SKM-1 treated with dmso at 0.1 percent for 144 hours (cell line): ENCODE measurements at regions not wholly inside any gene's neighbourhood (a gene's known extent, or its start where the extent isn't known, plus 50 kb on each side); places are given as distances from the start of the nearest gene placed in this dataset.

ENCODE experiments used
- DNase-seq: peaks from one replicate; lab custom pipeline; 2025; ENCODE audit not compliant: unreplicated experiment; lab: John Stamatoyannopoulos, UW

DNA sequence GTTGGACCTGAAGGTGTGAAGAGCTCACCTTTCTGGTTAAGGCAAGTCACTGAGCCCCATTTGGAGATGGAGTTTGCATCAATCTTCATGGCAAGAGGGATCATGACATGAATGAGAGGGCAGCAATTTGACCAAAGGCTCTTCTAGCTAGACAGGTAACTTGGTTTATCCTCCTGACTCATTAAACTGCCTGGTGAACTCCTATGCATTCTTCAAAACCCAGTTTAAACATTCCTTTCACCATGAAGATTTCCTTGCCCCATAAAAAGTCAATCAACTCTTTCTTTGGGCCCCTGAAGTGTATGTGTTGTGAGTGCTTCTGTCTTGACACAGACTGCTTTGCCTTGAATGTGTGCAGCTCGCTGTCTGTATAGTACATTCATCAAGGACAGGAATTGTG, 120.0 kb upstream of the FOXF1 start:
- no peak for DNase-seq

DNA sequence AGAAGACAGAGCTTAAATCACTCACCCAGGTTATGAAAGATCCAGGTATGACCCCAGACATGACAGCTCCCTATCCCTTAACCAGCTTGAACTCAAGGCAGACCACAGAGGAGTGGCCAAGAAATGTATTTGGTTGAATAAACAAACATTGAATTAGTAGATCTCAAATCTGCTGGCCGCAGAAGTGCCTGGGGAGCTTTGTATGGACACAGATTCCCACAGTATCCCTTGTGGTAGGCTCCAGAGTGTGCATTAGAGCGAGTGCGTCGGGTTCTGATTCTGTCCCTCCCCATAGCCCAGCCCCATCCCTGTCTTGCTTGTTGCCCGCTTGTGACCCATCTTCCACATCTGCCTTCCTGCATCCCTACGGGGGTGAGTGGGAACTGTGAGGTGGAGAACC, 118.8 kb upstream of the FOXF1 start:
- no peak for DNase-seq

DNA sequence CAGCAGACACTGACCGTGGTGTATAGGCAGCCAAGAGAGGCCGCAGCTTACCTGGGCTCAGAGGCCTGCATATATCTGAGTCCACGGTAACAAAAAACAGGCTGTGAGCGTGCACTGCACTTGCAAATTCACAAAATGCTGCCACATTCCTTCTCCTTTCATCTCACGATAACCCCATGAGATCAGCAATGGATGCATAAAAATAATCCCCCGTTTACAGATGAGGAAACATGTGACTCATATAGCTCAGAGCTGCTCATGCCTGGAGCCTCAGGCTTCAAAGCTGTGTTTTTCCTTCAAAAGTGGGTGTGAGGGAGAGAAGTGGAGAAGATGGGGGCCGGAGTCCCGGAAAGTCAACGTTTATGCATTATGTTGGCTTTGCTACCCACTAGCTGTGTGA, 118.3 kb upstream of the FOXF1 start:
- DNase-seq = no peak

DNA sequence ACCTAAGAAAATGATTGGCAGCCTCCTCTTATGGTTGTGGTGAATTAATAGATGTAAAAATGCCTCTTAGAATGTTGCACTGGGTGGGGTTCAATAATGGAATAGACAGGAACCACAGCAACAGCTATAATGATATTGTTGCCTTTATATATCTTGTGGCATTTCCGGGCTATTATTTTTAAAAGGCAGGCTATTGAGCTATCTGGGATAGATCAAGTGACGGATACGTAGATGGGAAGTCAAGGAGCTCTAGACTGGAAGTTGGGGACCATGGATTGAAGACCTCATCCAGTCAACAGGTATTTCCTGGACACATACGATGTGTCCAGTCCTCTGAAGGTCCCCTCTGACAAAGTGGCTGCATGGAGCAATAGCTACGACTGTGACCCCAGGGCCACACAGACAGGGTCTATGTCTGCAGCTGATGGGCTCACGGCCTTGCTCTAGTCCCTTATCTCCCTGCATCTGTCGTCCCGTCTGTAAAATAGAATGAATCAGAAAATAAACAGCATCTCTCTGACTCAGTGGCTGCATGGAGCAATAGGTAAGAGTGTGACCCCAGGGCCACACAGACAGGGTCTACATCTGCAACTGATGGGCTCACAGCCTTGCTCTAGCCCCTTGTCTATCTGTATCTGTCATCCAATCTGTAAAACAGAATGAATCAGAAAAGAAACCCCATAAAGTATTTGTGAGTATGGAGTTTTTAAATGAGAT, 117.7 kb upstream of the FOXF1 start:
- DNase-seq = no peak

DNA sequence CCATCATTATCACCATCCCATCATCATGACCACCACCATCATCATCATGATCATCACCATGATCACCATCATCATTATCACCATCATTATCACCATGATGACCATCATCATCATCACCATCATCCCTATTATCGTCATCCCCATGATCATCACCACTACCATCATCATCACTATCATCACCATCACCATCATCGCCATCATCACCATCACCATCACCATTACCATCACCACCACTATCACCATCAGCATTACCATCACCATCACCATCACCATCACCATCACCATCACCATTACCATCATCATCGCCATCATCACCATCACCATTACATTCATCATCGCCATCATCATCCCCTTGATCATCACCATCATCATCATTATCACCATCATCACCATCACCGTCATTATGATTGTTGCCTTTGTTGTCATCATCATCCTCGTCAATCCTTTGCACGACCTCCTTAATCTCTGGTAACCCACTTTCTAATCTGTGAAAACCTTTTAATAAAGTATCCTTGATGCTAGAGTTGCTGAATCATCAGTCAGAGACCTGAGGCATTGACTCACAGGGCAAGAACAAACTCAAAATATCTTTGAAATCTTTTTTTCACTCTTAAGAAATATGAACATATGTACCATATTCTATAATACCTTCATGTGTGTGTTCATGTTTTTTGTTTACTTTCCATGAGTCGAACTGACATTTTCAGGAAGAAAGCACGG, 116.3 kb upstream of the FOXF1 start:
- DNase-seq = no peak

DNA sequence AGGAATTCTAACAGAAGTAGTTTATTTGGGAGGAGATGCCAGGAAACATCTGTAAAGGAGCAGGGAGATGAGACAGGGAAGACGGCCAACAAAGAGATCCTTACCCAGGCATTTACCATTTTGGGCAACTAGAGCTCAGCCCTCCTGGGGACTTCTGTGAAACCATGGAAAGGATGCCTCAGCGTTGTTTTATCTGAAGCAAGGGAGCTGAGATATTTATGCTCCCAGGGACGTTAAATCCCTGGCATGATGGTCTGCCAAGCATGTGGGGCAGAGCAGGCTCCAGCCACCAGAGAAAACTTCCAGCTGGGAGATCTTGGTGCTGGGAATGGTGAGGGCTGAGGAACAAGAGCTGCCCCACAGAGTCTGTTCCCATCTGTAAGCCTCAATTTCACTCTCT, 114.8 kb upstream of the FOXF1 start:
- DNase-seq = no peak

DNA sequence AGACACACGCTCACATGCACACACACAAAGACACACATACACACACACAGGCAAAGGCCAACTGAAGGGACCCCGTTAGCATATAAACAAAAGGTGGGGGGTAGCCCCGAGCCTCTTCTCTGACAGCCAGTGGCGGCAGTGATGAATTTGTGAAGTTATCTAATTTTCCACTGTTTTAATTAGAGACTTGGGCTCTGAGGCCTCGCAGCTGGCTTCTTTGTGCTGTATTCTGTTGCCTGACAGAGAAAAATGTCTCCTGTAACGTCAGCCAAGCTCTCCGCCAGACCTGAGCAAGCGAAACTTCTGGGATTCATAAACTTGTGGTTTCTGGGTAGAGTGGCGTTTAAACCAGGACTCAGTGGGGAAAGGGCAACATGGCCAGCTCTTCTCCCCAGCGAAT, 113.9 kb upstream of the FOXF1 start:
- no peak for DNase-seq

DNA sequence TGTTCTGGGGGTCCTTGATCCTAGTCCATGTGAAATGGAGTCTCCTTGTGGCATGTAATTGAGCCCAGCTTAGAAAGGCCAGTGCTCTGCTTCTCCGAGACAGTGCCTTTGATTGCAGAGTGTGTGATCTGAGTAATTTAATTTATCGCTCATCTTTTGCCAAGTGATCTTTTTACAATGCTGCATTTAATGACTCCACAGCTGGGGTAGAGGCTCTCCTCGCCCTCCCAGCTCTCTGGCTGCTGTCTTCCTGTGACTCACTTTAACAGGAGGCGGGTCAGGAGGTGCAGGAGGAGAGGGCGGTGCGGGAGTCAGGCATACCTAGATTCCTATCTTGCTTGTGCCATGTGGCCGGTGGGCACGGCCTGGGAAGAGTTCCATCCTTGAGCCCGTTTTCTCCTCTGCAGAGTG, 113.4 kb upstream of the FOXF1 start:
- DNase-seq = no peak

DNA sequence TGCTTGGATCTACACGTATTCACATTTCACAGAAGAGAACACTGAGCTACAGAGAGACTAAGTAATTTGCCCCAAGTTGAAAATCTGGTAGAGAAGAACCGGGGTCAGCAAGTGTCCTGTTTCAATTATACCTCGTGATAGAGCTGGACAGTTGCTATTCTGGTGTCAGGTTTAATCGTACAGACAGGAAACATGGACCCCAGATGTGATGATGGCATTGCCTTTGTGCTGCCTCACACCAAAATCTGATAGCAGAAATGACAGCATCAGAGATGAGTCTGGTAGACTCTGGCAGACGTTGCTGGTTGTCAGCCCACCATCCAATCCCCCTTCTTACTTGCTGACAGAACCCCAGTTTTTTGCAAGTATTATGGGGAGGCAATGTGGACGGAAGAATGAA, 112.1 kb upstream of the FOXF1 start:
- no peak for DNase-seq

DNA sequence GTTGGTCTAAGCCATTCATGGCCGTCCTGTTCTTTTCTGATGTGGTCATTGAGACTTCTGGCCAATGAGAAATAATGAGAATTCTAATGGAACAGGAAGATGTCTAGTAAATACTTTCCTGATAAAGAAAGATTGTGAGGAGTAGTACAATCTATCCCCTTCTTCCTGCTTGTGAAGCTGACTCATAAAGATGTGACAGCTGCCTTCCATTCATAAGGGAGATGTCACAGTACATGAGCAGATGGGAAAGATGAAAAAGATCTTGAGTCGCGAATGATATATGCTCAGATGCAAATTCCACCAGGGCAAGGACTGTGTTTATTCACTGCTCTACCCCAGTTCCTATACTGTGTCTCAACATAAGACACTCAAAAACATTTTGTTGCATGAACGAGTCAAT, 111.7 kb upstream of the FOXF1 start:
- DNase-seq = no peak

DNA sequence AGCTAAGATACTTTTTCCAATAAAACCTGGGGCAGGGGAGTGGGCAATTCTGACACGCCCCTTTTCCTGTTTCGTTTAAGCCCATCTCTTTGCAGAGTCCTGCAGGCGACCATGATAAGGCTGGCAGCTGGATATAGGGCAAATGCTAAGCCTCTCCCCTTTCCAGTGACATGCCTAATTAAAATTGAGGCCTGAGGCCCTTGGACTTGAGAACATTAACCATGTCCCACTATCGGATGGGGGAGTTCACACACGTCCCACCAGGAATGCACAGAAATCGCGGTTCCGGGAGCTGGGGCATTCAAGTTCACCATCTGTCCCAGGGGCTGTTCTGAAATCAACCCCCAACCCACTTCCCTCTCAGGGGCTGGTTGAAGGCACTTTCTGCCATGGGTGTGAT, 109.2 kb upstream of the FOXF1 start:
- no peak for DNase-seq

DNA sequence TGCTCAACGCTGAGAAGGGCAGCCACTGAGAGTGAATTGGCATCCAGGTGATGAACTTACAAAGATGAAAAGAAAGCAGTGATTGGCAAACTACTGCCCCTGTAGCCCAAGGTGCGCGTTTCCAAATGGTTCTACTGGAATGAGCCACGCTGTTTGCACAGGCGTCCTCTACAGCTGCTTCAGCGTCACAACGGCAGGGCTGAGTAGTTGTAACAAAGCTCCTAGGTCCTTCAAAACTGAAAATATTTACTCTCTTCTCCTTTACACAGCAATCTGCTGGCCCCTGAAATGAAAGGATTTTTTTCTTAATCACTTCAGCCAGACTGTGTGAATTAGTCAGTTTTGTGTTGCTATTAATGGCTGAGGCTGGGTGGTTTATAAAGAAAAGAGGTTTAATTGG, 107.2 kb upstream of the FOXF1 start:
- DNase-seq = no peak

DNA sequence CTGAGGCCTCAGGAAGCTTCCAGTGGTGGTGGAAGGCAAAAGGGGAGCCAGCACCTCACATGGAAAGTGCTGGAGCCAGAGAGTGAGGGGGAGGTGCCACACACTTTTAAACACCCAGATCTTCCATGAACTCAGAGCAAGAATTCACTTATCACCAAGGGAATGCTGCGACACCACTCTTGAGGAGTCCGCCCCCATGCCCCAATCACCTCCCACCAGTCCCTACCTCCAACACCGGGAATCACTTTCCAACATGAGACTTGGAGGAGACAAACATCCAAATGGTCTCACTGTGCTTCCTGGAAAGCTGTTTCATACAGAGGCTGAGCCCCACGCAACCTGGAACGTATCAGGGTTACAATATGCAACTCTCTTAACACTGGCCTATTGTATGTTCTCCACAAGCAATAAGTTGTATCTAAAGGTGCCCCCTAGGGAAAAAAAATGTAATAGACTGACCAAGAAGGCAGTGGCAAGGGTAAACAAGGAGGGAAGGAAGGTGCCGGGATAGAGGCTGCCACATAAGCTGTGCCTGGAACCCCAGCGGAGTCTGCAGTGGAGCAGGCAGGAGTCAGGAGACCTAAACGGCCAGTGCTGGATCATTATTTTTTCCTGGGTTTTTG, 106.7 kb upstream of the FOXF1 start:
- DNase-seq = no peak

DNA sequence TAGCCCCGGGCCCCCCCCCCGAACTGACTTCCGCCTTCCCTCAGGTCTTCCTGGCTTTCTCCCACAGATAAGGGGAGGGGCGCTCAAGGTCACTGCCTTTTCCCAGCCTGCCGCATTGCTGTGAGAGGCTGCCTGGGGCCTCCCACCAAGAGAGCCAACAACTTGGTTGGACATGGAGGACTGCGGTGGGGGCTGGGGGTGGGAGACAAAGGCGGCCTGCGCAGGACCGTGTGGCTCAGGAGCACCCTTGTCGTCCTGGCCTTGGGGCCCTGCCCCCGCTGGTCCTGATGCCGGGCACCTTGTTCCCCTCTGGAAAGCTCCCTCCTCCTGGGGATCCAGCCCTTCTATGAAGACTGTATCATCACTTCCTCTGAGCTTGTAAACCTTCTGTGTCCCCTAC, 105.6 kb upstream of the FOXF1 start:
- DNase-seq = no peak

DNA sequence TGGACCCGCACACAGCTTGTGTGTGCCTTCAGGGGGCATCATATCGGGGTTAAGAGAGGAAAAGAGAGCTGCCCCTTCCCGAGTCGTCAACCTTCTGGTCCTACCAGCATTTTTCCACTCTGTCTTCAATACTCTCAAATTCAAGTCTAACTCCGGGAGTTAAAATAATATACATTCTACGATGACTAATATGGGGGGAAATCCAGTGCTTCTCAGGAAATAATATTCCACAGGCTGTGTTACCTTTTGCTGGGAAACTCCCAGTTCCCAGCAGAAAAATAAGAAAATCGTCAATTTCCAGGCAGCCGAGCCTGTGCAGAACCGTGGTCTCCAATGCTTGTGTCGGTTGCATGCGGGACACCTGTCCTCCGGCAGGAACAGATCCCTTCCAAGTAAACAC, 105.0 kb upstream of the FOXF1 start:
- DNase-seq = no peak

DNA sequence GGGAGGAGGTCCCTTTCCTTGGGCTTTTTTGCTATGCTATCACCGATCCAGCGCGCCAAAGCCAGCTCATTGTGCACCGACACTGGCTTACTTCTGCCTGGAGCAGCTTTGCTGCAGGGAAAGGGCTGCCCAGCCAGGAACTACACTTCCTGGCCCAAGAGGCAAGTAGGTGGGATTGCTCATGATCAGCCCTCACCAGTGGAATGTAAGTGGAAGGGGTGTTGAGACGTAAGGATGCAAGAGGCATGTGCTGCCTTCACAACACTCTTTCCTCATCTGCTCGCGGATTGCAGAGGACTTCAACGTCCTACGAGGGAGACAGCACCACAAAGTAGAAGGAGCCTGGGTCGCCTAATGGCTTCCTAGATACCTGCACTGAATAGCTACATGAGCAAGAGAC, 104.3 kb upstream of the FOXF1 start:
- DNase-seq = no peak

DNA sequence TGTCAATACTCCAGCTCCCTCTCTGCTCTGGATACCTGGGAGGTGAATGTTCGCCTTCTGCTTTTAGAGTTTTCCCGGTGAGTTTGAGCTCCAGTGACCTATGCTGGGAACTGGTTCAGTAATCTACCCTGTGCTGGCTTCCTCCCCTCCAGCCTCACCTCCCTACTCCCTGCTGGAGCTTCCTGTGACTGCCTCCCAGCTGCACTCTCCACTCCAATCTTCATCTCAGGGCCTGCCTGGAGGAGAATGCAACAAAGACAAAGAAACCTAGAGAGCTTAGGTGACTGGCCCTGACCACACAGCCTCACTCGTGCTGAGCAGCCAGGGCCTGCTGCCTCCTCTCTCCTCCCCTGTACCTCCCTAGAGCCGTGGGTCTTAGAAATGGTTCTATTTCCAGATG, 101.6 kb upstream of the FOXF1 start:
- DNase-seq = no peak

DNA sequence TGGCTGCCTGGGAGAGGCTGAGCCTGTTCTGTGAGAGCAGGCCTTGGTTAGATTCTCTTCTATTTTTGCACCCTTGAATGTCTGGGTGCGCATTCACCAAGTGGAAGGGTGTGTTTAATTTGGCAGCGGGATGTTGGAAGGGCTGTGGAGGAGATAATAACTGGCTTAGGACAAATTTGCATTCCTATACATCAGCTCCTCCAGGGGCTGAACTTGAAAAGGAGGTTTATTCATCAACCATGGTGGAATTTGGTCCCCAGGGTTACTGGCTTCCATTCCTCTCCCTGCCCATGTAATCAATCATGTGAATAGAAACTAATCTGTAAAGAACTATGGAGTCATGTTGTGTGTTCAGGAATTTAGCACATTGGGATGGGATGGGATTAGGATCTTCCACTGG, 100.2 kb upstream of the FOXF1 start:
- no peak for DNase-seq

DNA sequence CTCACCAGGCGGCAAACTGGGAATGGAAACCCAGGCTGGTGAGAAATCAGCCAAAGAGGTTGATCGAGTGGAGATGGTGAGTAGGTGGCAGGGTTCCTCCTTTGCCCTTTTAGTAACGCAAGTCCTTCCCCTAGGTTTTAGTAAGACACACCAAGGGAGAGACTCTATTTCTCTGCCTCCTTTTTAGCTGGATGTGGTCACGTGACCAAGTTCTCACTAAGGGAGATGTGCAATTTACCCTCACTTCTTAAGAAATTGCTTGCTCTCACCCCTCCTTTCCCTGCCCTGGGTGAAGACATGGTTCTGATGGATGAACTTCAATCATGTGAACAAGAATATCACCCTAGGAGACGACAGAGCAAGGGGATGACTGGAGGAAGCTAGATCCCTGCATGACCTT, 99.8 kb upstream of the FOXF1 start:
- no peak for DNase-seq

DNA sequence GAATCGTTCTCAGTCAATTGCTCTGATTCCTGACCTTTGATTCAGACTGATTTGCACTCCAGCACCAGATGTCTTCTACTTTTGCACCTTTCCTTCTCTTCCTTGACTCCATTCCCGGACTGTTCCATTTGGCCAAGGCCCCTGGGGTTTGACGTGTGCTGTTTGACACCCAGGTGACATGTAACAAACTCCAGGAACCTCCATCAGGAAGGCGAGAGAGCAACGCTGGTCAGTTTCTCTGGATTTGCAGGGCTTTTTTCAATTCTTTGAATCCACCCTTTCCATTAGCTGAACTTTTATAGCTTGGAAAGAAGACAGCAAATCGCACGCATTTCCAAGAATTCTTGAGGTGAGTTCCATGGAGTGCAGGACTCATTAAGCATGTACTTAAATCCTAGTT, 98.4 kb upstream of the FOXF1 start:
- DNase-seq = no peak

DNA sequence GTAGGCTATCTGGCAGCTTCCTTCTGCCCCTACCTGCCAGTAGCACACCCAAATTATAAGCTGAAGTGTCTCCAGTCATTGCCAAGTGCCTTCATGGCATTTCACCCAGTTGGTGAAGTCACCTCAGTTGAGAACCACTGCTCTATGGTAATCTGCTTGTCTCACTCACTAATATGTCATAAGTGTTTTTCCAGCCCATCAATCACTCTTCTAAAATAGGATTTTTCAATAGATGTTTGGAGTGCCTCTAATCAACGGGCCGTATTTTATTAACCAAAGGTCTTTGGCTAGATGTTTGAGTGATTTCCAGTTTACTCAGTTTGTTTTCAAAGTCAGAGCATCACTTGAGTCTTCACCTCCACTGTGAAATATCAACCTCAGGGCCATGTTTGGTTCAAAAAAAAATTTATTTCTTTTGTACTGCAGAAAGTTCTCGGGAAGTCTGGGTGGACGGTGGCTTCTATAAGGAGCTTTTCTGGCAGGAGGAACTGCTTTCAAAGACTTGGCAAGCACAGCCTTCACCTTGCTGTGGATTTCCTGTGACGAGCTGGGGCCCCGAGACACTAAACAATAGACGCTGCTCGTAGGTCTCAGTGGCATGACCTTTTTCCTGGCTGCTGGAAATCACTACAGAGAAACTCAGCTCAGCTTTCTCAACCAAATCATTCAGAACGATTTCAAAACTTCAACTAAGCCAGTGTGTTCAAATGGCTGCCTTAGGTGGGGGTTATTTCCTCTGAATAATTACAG, 95.2 kb upstream of the FOXF1 start:
- DNase-seq = no peak

DNA sequence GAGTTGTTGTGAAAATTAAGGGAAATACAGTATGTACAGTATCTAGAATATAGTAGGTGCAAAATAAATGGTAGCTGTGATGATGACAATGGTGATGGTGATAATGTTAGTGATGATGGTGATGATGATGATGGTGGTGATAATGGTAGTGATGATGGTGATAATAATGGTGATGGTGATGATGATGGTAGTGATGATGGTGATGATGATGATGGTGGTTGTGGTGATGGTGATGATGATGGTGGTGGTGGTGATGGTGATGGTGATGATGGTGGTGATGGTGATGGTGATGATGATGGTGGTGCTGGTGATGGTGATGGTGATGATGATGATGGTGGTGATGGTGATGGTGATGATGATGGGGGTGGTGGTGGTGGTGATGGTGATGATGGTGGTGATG, 91.3 kb upstream of the FOXF1 start:
- DNase-seq = no peak
